ENCODE measurements at regions not wholly inside any gene's neighbourhood (a gene's known extent, or its start where the extent isn't known, plus 50 kb on each side); places are given as distances from the start of the nearest gene placed in this dataset.

DNA sequence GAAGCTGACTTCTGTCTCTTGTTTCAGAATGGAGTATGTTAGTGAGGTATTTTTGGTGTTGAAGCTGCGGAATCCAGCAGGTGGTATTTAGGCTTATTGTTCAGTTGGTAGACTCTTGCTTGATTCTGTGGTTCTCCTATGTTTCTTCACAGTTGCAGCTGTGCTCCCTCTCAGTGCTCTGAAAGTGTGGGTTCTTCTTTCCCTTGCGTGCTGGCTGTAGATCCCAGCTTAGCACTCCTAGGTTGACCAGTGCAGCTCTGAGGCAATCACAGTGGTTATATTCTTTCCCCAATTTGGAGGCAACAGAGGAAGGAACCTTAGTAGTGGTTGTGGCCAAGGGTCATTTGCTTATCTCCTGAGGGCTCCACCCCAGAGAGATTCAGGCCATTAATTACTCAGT lies 269.2 kb upstream of the NRIP1 start:
- H3K27me3 ChIP-seq (ENCODE audit: control insufficient read depth in 3 of 3, insufficient read depth in 3 of 3, low read depth in 1 of 3, low read length in 3 of 3) = no peaks in the 10 kb centered on the region
- no peak overlapping the region for H3K18ac ChIP-seq (ENCODE audit: low read length)
- H3K9me3 ChIP-seq (replicated peaks in 1 of 2; ENCODE audit: control insufficient read depth in 2 of 2, insufficient read depth in 1 of 2, low read depth in 1 of 2, low read length in 2 of 2) = no peaks in the 10 kb centered on the region
- H2BK15ac ChIP-seq (ENCODE audit: low read length) = no peak overlapping the region
- no peak overlapping the region for H2BK5ac ChIP-seq (ENCODE audit: low read length)
- no peak overlapping the region for H2AK5ac ChIP-seq (ENCODE audit: low read depth, low read length)
- no peak overlapping the region for H4K8ac ChIP-seq (ENCODE audit: low read depth, low read length)
- no peak overlapping the region for H3K27ac ChIP-seq (replicated peaks; ENCODE audit: low read length)
- no peaks in the 10 kb centered on the region for H3K79me1 ChIP-seq (ENCODE audit: low read depth, low read length)
- H2BK12ac ChIP-seq (ENCODE audit: low read length) = no peak overlapping the region
- no CpG with 5 or more reads among the region's 2 CpGs for WGBS, 2 donors (ENCODE audit: extremely low coverage in 2 of 2, insufficient read length in 2 of 2, insufficient replicate concordance in 1 of 2)
- H3K14ac ChIP-seq (ENCODE audit: low read length) = no peak overlapping the region
- H3K9ac ChIP-seq (ENCODE audit: low read depth, low read length, poor library complexity) = no peak overlapping the region
- H3K4me1 ChIP-seq (ENCODE audit: control insufficient read depth in 2 of 2, insufficient read depth in 1 of 2, low read depth in 1 of 2, low read length in 2 of 2) = peaks cover 0 to 3% of the 10 kb centered on the region in 2 donors
- H2BK120ac ChIP-seq (ENCODE audit: low read depth, low read length) = no peak overlapping the region
- H4K91ac ChIP-seq (ENCODE audit: low read depth, low read length, poor library complexity) = no peak overlapping the region
- H3K4me3 ChIP-seq (ENCODE audit: low read length in 2 of 2) = no peak overlapping the region
- H3K4me2 ChIP-seq (ENCODE audit: insufficient read depth, low read length, poor library complexity, severe bottlenecking) = no peak overlapping the region
- H3K36me3 ChIP-seq (replicated peaks in 1 of 2; ENCODE audit: control insufficient read depth in 2 of 2, insufficient read depth in 2 of 2, low read length in 2 of 2) = no peaks in the 10 kb centered on the region
- DNase-seq (ENCODE audit: low spot score) = no peak
- no peak overlapping the region for H3K23ac ChIP-seq (ENCODE audit: low read depth, low read length, poor library complexity)
- H2AFZ ChIP-seq (ENCODE audit: low read length) = peak overlapping the region; percentile 11
- H3K4ac ChIP-seq (ENCODE audit: low read length) = no peak overlapping the region

DNA sequence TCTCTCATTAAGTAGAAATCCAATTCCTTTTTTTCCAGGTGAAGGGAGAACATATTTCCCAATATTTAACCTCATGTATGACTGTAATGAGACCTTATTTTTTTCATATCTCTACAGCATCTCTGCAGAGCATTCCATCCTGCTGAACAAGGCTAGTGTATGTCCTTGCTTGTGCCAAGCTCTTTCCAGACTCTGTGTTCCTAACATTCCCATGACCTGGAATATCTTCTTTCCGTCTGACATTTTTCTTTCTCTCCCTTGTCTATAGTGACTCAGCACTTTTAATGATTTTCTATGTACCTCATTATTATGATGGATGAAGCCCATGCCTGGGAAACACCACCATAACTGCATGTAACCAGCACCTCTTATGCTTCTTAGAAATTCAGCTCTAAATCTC lies 278.3 kb upstream of the NRIP1 start:
- no peak overlapping the region for H3K9ac ChIP-seq (ENCODE audit: low read depth, low read length, poor library complexity)
- no peak overlapping the region for H3K14ac ChIP-seq (ENCODE audit: low read length)
- no peak overlapping the region for H4K91ac ChIP-seq (ENCODE audit: low read depth, low read length, poor library complexity)
- peaks cover 2 to 16% of the 10 kb centered on the region in 2 donors for H3K9me3 ChIP-seq (replicated peaks in 1 of 2; ENCODE audit: control insufficient read depth in 2 of 2, insufficient read depth in 1 of 2, low read depth in 1 of 2, low read length in 2 of 2)
- no peak overlapping the region for H2BK5ac ChIP-seq (ENCODE audit: low read length)
- no peaks in the 10 kb centered on the region for H3K4me1 ChIP-seq (ENCODE audit: control insufficient read depth in 2 of 2, insufficient read depth in 1 of 2, low read depth in 1 of 2, low read length in 2 of 2)
- no peak overlapping the region for H3K4me2 ChIP-seq (ENCODE audit: insufficient read depth, low read length, poor library complexity, severe bottlenecking)
- no CpG with 5 or more reads among the region's 1 CpG for WGBS, 2 donors (ENCODE audit: extremely low coverage in 2 of 2, insufficient read length in 2 of 2, insufficient replicate concordance in 1 of 2)
- H3K27me3 ChIP-seq (ENCODE audit: control insufficient read depth in 3 of 3, insufficient read depth in 3 of 3, low read depth in 1 of 3, low read length in 3 of 3) = no peaks in the 10 kb centered on the region
- no peak overlapping the region for H3K27ac ChIP-seq (replicated peaks; ENCODE audit: low read length)
- H3K4ac ChIP-seq (ENCODE audit: low read length) = no peak overlapping the region
- no peak overlapping the region for H2AK5ac ChIP-seq (ENCODE audit: low read depth, low read length)
- no peak for DNase-seq (ENCODE audit: low spot score)
- H3K23ac ChIP-seq (ENCODE audit: low read depth, low read length, poor library complexity) = no peak overlapping the region
- H2AFZ ChIP-seq (ENCODE audit: low read length) = no peak overlapping the region
- no peak overlapping the region for H3K4me3 ChIP-seq (ENCODE audit: low read length in 2 of 2)
- H2BK120ac ChIP-seq (ENCODE audit: low read depth, low read length) = no peak overlapping the region
- H3K36me3 ChIP-seq (replicated peaks in 1 of 2; ENCODE audit: control insufficient read depth in 2 of 2, insufficient read depth in 2 of 2, low read length in 2 of 2) = no peaks in the 10 kb centered on the region
- no peak overlapping the region for H2BK12ac ChIP-seq (ENCODE audit: low read length)
- no peak overlapping the region for H4K8ac ChIP-seq (ENCODE audit: low read depth, low read length)
- H3K18ac ChIP-seq (ENCODE audit: low read length) = no peak overlapping the region
- H3K79me1 ChIP-seq (ENCODE audit: low read depth, low read length) = no peaks in the 10 kb centered on the region
- H2BK15ac ChIP-seq (ENCODE audit: low read length) = no peak overlapping the region

DNA sequence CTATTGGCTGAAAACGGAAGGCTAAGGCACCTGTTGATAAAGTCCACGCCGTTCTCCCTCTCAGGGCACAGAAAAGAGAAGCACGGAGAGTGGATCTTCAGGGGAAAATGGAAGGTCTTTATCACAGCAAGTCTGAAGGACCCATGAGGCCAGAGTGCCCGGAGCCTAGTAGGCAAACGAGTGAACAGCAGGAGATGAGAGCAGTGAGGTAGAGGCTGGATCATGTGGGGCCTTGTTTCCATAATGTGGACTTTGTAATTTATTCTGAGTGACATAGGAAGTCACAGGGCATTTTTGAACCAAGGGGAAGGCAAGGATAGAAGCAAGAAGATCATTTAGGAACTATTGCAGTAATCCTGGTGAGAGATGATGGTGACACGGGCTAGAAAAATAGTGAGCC lies 287.2 kb upstream of the NRIP1 start:
- no peak overlapping the region for H3K14ac ChIP-seq (ENCODE audit: low read length)
- no peak overlapping the region for H3K23ac ChIP-seq (ENCODE audit: low read depth, low read length, poor library complexity)
- peaks cover 2 to 15% of the 10 kb centered on the region in 2 donors for H3K9me3 ChIP-seq (replicated peaks in 1 of 2; ENCODE audit: control insufficient read depth in 2 of 2, insufficient read depth in 1 of 2, low read depth in 1 of 2, low read length in 2 of 2)
- peaks cover 0 to 2% of the 10 kb centered on the region in 2 donors for H3K4me1 ChIP-seq (ENCODE audit: control insufficient read depth in 2 of 2, insufficient read depth in 1 of 2, low read depth in 1 of 2, low read length in 2 of 2)
- whole genome bisulfite sequencing, 2 donors (ENCODE audit: extremely low coverage in 2 of 2, insufficient read length in 2 of 2, insufficient replicate concordance in 1 of 2) = no CpG with 5 or more reads among the region's 7 CpGs
- peak overlapping the region; percentile 72 for H2AFZ ChIP-seq (ENCODE audit: low read length)
- H3K18ac ChIP-seq (ENCODE audit: low read length) = no peak overlapping the region
- no peak overlapping the region for H3K4me2 ChIP-seq (ENCODE audit: insufficient read depth, low read length, poor library complexity, severe bottlenecking)
- no peak overlapping the region for H4K91ac ChIP-seq (ENCODE audit: low read depth, low read length, poor library complexity)
- H3K27me3 ChIP-seq (ENCODE audit: control insufficient read depth in 3 of 3, insufficient read depth in 3 of 3, low read depth in 1 of 3, low read length in 3 of 3) = no peaks in the 10 kb centered on the region
- H2BK5ac ChIP-seq (ENCODE audit: low read length) = no peak overlapping the region
- H3K36me3 ChIP-seq (replicated peaks in 1 of 2; ENCODE audit: control insufficient read depth in 2 of 2, insufficient read depth in 2 of 2, low read length in 2 of 2) = no peaks in the 10 kb centered on the region
- H2BK120ac ChIP-seq (ENCODE audit: low read depth, low read length) = no peak overlapping the region
- no peaks in the 10 kb centered on the region for H3K79me1 ChIP-seq (ENCODE audit: low read depth, low read length)
- DNase-seq (ENCODE audit: low spot score) = no peak
- no peak overlapping the region for H2BK12ac ChIP-seq (ENCODE audit: low read length)
- no peak overlapping the region for H2AK5ac ChIP-seq (ENCODE audit: low read depth, low read length)
- H3K4ac ChIP-seq (ENCODE audit: low read length) = no peak overlapping the region
- H3K4me3 ChIP-seq (ENCODE audit: low read length in 2 of 2) = no peak overlapping the region
- H3K27ac ChIP-seq (replicated peaks; ENCODE audit: low read length) = no peak overlapping the region
- H4K8ac ChIP-seq (ENCODE audit: low read depth, low read length) = no peak overlapping the region
- H3K9ac ChIP-seq (ENCODE audit: low read depth, low read length, poor library complexity) = no peak overlapping the region
- no peak overlapping the region for H2BK15ac ChIP-seq (ENCODE audit: low read length)

DNA sequence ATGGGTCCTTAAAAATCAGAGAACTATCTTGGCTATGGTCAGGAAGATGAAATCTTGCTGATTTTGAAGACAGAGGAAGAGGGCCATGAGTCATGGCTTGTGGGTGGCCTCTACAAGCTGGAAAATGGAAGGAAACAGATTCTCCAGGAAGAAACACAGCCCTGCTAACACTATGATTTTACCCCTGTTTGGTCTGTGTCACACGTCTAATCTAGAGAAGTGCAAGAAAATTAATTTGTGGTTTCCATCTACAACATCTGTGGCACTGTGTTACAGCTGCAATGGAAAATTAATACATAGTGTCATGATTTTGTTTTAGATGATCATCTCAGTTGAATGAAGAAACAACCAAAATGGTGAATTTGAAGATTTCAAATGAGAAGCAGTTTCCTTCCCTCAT lies 288.7 kb upstream of the NRIP1 start:
- no peak overlapping the region for H2BK120ac ChIP-seq (ENCODE audit: low read depth, low read length)
- no peaks in the 10 kb centered on the region for H3K79me1 ChIP-seq (ENCODE audit: low read depth, low read length)
- no peak overlapping the region for H3K14ac ChIP-seq (ENCODE audit: low read length)
- no peak overlapping the region for H3K4me2 ChIP-seq (ENCODE audit: insufficient read depth, low read length, poor library complexity, severe bottlenecking)
- H3K9me3 ChIP-seq (replicated peaks in 1 of 2; ENCODE audit: control insufficient read depth in 2 of 2, insufficient read depth in 1 of 2, low read depth in 1 of 2, low read length in 2 of 2) = peaks cover 0 to 7% of the 10 kb centered on the region in 2 donors
- H3K23ac ChIP-seq (ENCODE audit: low read depth, low read length, poor library complexity) = no peak overlapping the region
- H2BK12ac ChIP-seq (ENCODE audit: low read length) = no peak overlapping the region
- H2AFZ ChIP-seq (ENCODE audit: low read length) = no peak overlapping the region
- no peak overlapping the region for H3K4ac ChIP-seq (ENCODE audit: low read length)
- H3K27me3 ChIP-seq (ENCODE audit: control insufficient read depth in 3 of 3, insufficient read depth in 3 of 3, low read depth in 1 of 3, low read length in 3 of 3) = no peaks in the 10 kb centered on the region
- no peak overlapping the region for H3K4me3 ChIP-seq (ENCODE audit: low read length in 2 of 2)
- no CpG with 5 or more reads among the region's 1 CpG for WGBS, 2 donors (ENCODE audit: extremely low coverage in 2 of 2, insufficient read length in 2 of 2, insufficient replicate concordance in 1 of 2)
- H4K8ac ChIP-seq (ENCODE audit: low read depth, low read length) = no peak overlapping the region
- no peak overlapping the region for H3K27ac ChIP-seq (replicated peaks; ENCODE audit: low read length)
- H3K18ac ChIP-seq (ENCODE audit: low read length) = no peak overlapping the region
- H3K36me3 ChIP-seq (replicated peaks in 1 of 2; ENCODE audit: control insufficient read depth in 2 of 2, insufficient read depth in 2 of 2, low read length in 2 of 2) = no peaks in the 10 kb centered on the region
- no peak overlapping the region for H2BK15ac ChIP-seq (ENCODE audit: low read length)
- peaks cover 2% of the 10 kb centered on the region in 2 donors for H3K4me1 ChIP-seq (ENCODE audit: control insufficient read depth in 2 of 2, insufficient read depth in 1 of 2, low read depth in 1 of 2, low read length in 2 of 2)
- H2AK5ac ChIP-seq (ENCODE audit: low read depth, low read length) = no peak overlapping the region
- H4K91ac ChIP-seq (ENCODE audit: low read depth, low read length, poor library complexity) = no peak overlapping the region
- H2BK5ac ChIP-seq (ENCODE audit: low read length) = no peak overlapping the region
- DNase-seq (ENCODE audit: low spot score) = no peak
- H3K9ac ChIP-seq (ENCODE audit: low read depth, low read length, poor library complexity) = no peak overlapping the region
